ENCODE measurements at regions not wholly inside any gene's neighbourhood (a gene's known extent, or its start where the extent isn't known, plus 50 kb on each side); places are given as distances from the start of the nearest gene placed in this dataset.

GRCh38 chr7:94834359-94834758, 73.0 kb upstream of the PPP1R9A start:
- H3K27ac ChIP-seq (replicated peaks in 1 of 4), result no peak overlapping the region
- 90% methylated on average over 2 of the region's 2 CpGs for WGBS
- DNase-seq (ENCODE audit: extremely low spot score), result no peak
- H3K27me3 ChIP-seq, result no peaks in the 10 kb centered on the region
- no peaks in the 10 kb centered on the region for H3K4me1 ChIP-seq
- H3K36me3 ChIP-seq, result no peaks in the 10 kb centered on the region
- peaks cover 0 to 26% (median 22%) of the 10 kb centered on the region in 4 donors for H3K9me3 ChIP-seq
- intact Hi-C loops (cut with DNase I), result no loop called here
- no peak overlapping the region for H3K4me3 ChIP-seq
- TF ChIP-seq POLR2AphosphoS5 (IDR thresholded peaks at IDR 0.05) (no peak), CTCF (IDR thresholded peaks at IDR 0.05) (no peak), EP300 (IDR thresholded peaks at IDR 0.05) (no peak), POLR2A (IDR thresholded peaks at IDR 0.05; ENCODE audit: low read depth) (no peak)

DNA sequence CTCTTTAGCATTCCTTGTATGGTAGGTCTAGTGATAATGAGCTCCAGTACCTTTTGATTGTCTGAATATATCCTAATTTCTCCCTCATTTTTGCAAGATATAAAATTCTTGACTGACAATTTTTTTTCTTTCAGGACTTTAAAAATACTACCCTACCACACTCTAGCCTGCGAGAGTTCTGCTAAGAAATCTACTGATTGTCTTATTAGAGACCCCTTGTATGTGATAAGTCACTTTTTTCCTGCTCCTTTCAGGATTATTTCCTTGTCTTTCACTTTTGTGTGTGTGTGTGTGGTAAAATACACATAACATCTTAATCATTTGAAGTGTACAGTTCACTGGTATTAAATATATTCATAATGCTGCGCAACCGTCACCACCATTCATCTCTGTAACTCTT, 68.7 kb upstream of the PPP1R9A start:
- intact Hi-C loops (cut with DNase I), result no loop called here

DNA sequence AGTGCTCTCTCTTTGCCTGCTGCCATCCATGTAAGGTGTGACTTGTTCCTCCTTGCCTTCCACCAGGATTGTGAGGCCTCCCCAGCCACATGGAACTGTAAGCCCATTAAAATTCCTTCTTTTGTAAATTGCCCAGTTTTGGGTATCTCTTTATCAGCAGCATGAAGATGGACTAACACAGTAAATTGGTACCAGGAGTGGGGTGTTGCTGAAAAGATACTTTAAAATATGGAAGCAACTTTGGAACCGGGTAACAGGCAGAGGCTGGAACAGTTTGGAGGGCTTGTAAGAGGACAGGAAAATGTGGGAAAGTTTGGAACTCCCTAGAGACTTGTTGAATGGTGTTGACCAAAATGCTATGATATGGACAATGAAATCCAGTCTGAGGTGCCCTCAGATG, 63.8 kb upstream of the PPP1R9A start:
- Histone ChIP-seq H3K4me1 (no peaks in the 10 kb centered on the region), H3K36me3 (no peaks in the 10 kb centered on the region), H3K27ac (replicated peaks in 1 of 4) (no peak overlapping the region), H3K4me3 (no peak overlapping the region), H3K9me3 (peaks cover 0 to 51% (median 27%) of the 10 kb centered on the region in 4 donors), H3K27me3 (no peaks in the 10 kb centered on the region)
- no peak for DNase-seq (ENCODE audit: extremely low spot score)
- intact Hi-C loops (cut with DNase I), result no loop called here
- 94% methylated on average over 1 of the region's 1 CpG for WGBS
- TF ChIP-seq CTCF (IDR thresholded peaks at IDR 0.05), result no peak
- TF ChIP-seq POLR2A (IDR thresholded peaks at IDR 0.05; ENCODE audit: low read depth), result no peak
- TF ChIP-seq EP300 (IDR thresholded peaks at IDR 0.05), result no peak
- no peak for TF ChIP-seq POLR2AphosphoS5 (IDR thresholded peaks at IDR 0.05)

More for the DNA sequence above, 68.7 kb upstream of the PPP1R9A start:
- Histone ChIP-seq H3K9me3 (peaks cover 0 to 57% (median 33%) of the 10 kb centered on the region in 4 donors), H3K36me3 (no peaks in the 10 kb centered on the region), H3K4me3 (no peak overlapping the region), H3K27ac (replicated peaks in 1 of 4) (no peak overlapping the region), H3K27me3 (no peaks in the 10 kb centered on the region), H3K4me1 (no peaks in the 10 kb centered on the region)
- TF ChIP-seq CTCF (IDR thresholded peaks at IDR 0.05) (no peak), POLR2A (IDR thresholded peaks at IDR 0.05; ENCODE audit: low read depth) (no peak), EP300 (IDR thresholded peaks at IDR 0.05) (no peak), POLR2AphosphoS5 (IDR thresholded peaks at IDR 0.05) (no peak)
- DNase-seq (ENCODE audit: extremely low spot score), result no peak
- 91% methylated on average over 3 of the region's 3 CpGs for WGBS

DNA sequence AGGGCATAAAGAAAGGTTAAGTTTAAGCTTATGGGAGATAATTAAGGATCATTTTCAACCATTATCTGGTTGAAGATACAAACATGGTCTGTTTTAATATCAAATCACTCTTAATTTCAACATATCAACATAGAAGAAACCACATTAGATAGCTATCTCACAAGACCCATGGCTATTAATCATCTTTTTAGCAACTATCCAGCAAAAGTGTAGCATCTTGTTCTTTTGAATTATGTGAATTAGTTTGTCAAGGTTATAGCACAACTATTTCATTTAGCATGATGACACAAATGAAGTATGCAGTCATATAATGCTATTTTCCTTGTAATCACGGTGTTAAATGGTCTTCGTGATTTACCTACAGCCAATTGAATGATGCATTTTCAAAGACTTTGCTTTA, 58.9 kb upstream of the PPP1R9A start:
- Histone ChIP-seq H3K4me1 (no peaks in the 10 kb centered on the region), H3K9me3 (peaks cover 0 to 16% (median 7%) of the 10 kb centered on the region in 4 donors), H3K27me3 (no peaks in the 10 kb centered on the region), H3K4me3 (no peak overlapping the region), H3K36me3 (no peaks in the 10 kb centered on the region), H3K27ac (replicated peaks in 1 of 4) (no peak overlapping the region)
- intact Hi-C loops (cut with DNase I), result no loop called here
- WGBS, result 84% methylated on average over 2 of the region's 2 CpGs
- DNase-seq (ENCODE audit: extremely low spot score), result no peak
- TF ChIP-seq CTCF (IDR thresholded peaks at IDR 0.05) (no peak), POLR2A (IDR thresholded peaks at IDR 0.05; ENCODE audit: low read depth) (no peak), POLR2AphosphoS5 (IDR thresholded peaks at IDR 0.05) (no peak), EP300 (IDR thresholded peaks at IDR 0.05) (no peak)

GRCh38 chr7:94848992-94849576, 58.3 kb upstream of the PPP1R9A start:
- Histone ChIP-seq H3K27ac (replicated peaks in 1 of 4) (no peak overlapping the region), H3K9me3 (peaks cover 0 to 10% (median 4%) of the 10 kb centered on the region in 4 donors), H3K4me1 (no peaks in the 10 kb centered on the region), H3K27me3 (no peaks in the 10 kb centered on the region), H3K4me3 (no peak overlapping the region), H3K36me3 (no peaks in the 10 kb centered on the region)
- DNase-seq (ENCODE audit: extremely low spot score), result no peak
- 77% methylated on average over 33 of the region's 33 CpGs for WGBS
- TF ChIP-seq CTCF (IDR thresholded peaks at IDR 0.05) (no peak), EP300 (IDR thresholded peaks at IDR 0.05) (no peak), POLR2A (IDR thresholded peaks at IDR 0.05; ENCODE audit: low read depth) (no peak), POLR2AphosphoS5 (IDR thresholded peaks at IDR 0.05) (no peak)
- intact Hi-C loops (cut with DNase I), result no loop called here
